ENCODE measurements at regions not wholly inside any gene's neighbourhood (a gene's known extent, or its start where the extent isn't known, plus 50 kb on each side); places are given as distances from the start of the nearest gene placed in this dataset.

- H3K4me1 ChIP-seq (replicated peaks in 1 of 2), result no peaks in the 10 kb centered on the region
- 35 to 51% (median 45%) methylated on average over 3 of the region's 3 CpGs for WGBS, 4 donors
- DNase-seq, result no peak
- H3K36me3 ChIP-seq (replicated peaks in 1 of 2), result no peaks in the 10 kb centered on the region
- H3K4me3 ChIP-seq, result no peak overlapping the region
- H3K27ac ChIP-seq, result no peak overlapping the region
- no peaks in the 10 kb centered on the region for H3K9me3 ChIP-seq (replicated peaks in 1 of 3)
- TF ChIP-seq POLR2A (IDR thresholded peaks at IDR 0.05), result no peak
- TF ChIP-seq, protein P1, sequence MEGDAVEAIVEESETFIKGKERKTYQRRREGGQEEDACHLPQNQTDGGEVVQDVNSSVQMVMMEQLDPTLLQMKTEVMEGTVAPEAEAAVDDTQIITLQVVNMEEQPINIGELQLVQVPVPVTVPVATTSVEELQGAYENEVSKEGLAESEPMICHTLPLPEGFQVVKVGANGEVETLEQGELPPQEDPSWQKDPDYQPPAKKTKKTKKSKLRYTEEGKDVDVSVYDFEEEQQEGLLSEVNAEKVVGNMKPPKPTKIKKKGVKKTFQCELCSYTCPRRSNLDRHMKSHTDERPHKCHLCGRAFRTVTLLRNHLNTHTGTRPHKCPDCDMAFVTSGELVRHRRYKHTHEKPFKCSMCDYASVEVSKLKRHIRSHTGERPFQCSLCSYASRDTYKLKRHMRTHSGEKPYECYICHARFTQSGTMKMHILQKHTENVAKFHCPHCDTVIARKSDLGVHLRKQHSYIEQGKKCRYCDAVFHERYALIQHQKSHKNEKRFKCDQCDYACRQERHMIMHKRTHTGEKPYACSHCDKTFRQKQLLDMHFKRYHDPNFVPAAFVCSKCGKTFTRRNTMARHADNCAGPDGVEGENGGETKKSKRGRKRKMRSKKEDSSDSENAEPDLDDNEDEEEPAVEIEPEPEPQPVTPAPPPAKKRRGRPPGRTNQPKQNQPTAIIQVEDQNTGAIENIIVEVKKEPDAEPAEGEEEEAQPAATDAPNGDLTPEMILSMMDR (IDR thresholded peaks at IDR 0.05), result no peak
- H3K27me3 ChIP-seq, result no peaks in the 10 kb centered on the region
- intact Hi-C loops (cut with DNase I), result no loop called here
Measured at GRCh38 chr14:46480817-46481216, 170.8 kb downstream of the RPL10L start.

GRCh38 chr14:46472261-46472660 lies 179.3 kb downstream of the RPL10L start:
- no peak overlapping the region for H3K4me3 ChIP-seq
- no peaks in the 10 kb centered on the region for H3K9me3 ChIP-seq (replicated peaks in 1 of 3)
- WGBS, 4 donors, result 62 to 80% (median 65%) methylated on average over 2 of the region's 2 CpGs
- intact Hi-C loops (cut with DNase I), result no loop called here
- no peaks in the 10 kb centered on the region for H3K27me3 ChIP-seq
- H3K27ac ChIP-seq, result no peak overlapping the region
- no peaks in the 10 kb centered on the region for H3K4me1 ChIP-seq (replicated peaks in 1 of 2)
- TF ChIP-seq POLR2A (IDR thresholded peaks at IDR 0.05), result no peak
- TF ChIP-seq, protein P1 (IDR thresholded peaks at IDR 0.05), result no peak
- no peak for DNase-seq
- no peaks in the 10 kb centered on the region for H3K36me3 ChIP-seq (replicated peaks in 1 of 2)

GRCh38 chr14:46464341-46464740 lies 187.2 kb downstream of the RPL10L start:
- no peaks in the 10 kb centered on the region for H3K9me3 ChIP-seq (replicated peaks in 1 of 3)
- H3K27me3 ChIP-seq, result no peaks in the 10 kb centered on the region
- no peak overlapping the region for H3K4me3 ChIP-seq
- H3K36me3 ChIP-seq (replicated peaks in 1 of 2), result no peaks in the 10 kb centered on the region
- no peaks in the 10 kb centered on the region for H3K4me1 ChIP-seq (replicated peaks in 1 of 2)
- TF ChIP-seq POLR2A (IDR thresholded peaks at IDR 0.05), result no peak
- TF ChIP-seq, protein P1 (IDR thresholded peaks at IDR 0.05), result no peak
- WGBS, 4 donors, result 22 to 41% (median 29%) methylated on average over 1 of the region's 1 CpG
- DNase-seq, result no peak
- H3K27ac ChIP-seq, result no peak overlapping the region
- intact Hi-C loops (cut with DNase I), result no loop called here

- 77 to 92% (median 86%) methylated on average over 3 of the region's 3 CpGs for WGBS, 4 donors
- Histone ChIP-seq H3K27ac (no peak overlapping the region), H3K4me1 (replicated peaks in 1 of 2) (no peaks in the 10 kb centered on the region), H3K4me3 (no peak overlapping the region), H3K27me3 (no peaks in the 10 kb centered on the region), H3K9me3 (replicated peaks in 1 of 3) (no peaks in the 10 kb centered on the region), H3K36me3 (replicated peaks in 1 of 2) (no peaks in the 10 kb centered on the region)
- no peak for DNase-seq
- TF ChIP-seq, protein P1 (IDR thresholded peaks at IDR 0.05), result no peak
- TF ChIP-seq POLR2A (IDR thresholded peaks at IDR 0.05), result no peak
- intact Hi-C loops (cut with DNase I), result no loop called here
Measured at GRCh38 chr14:46451800-46452199, 199.8 kb downstream of the RPL10L start.
